Frontal cortex (tissue), 3 donors: ENCODE measurements at regions not wholly inside any gene's neighbourhood (a gene's known extent, or its start where the extent isn't known, plus 50 kb on each side); places are given as distances from the start of the nearest gene placed in this dataset.

Experiments used
- DNase-seq, 2 donors: peaks; one replicate each; pipeline ENCODE4 v3.0.0; 2012; ENCODE audit warnings: low spot score in 2 of 2
- FAIRE-seq: peaks from 2 replicates; lab custom pipeline; 2012; peaks lifted over from hg19 to GRCh38; lab: Jason Lieb, UNC
- donor health status: control.
- donor health status: control.
- donor health status: control.

DNA sequence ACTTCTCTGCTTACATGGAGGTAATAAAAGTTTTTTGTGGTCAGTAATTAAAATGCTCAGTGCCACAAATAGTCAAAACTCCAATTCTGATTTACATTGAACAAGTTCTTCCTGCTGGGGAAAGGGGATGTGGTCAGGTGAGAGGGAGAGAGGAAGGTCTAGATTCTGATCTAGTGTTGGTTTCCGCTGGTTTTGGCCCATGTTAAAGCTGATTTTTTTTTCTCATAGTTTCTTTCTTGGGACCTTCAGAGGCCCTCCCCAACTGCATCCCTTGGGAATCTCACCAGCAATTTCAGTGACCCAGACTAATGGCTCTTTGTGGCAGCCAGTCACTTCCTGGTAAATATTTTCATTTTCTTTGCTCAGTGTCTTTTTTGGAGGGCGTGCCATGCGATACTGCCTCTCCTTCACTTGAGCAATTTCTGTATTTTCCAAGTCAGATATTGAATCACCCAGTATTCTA, 332.7 kb downstream of the RAPGEF2 start:
- DNase-seq: no peak
- FAIRE-seq: no peak

DNA sequence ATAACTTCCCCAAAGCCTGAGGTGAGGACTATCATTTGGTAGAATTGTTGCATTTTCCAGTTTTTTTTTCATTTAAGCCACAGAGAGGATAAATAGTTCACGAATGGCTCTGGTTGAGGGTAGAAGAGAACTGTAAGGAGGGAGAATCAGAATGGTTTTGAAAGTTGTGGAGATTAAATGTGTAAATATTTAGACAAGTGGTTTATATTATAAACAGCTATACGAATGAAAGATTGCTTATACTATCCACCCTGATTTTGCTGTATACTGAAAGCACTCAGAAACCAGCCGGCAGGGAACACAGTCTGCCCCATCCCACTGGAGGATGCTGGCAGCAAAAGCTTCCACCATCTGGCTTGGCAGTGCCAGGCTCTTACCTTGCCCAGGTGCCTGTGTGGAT, 341.1 kb downstream of the RAPGEF2 start:
- FAIRE-seq: no peak
- DNase-seq: no peak

DNA sequence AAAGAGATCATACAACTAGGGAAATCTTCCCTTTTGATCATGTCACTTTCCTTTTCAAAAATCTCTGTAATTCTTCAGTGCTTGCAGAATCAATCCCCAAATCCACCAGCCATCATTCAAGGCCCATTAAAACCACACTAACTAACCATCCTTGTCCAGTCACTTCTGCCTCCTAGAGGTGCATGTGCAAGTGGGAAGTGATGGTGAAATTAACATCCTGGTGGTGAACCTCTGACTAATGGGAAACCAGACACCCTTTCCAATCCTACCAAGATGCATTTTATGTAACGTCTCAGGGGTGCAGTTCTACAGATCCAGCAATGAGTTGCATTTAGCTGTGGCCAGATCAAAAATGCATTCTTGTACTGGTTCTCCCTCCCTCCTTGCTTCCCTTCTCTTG, 341.8 kb downstream of the RAPGEF2 start:
- FAIRE-seq: no peak
- no peak for DNase-seq

DNA sequence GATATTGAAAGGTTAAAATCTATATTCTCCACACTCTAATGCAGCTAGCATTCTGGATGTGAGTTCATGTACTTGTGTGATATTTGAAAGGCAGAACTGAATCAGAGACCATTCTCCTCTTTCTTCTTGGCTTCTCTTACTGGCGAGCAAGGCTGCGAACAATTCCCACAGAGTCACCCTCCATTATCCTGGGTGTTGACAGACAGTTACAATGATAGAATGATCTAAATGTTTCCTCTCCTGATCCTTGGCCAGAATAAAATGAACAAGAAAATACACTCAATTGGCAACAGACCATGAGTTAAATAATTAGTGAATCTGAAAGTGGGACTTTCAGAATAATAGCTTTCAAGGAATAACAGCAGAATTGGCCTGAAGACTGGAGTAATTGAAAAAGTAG, 342.8 kb downstream of the RAPGEF2 start:
- DNase-seq (no peak), FAIRE-seq (no peak)

DNA sequence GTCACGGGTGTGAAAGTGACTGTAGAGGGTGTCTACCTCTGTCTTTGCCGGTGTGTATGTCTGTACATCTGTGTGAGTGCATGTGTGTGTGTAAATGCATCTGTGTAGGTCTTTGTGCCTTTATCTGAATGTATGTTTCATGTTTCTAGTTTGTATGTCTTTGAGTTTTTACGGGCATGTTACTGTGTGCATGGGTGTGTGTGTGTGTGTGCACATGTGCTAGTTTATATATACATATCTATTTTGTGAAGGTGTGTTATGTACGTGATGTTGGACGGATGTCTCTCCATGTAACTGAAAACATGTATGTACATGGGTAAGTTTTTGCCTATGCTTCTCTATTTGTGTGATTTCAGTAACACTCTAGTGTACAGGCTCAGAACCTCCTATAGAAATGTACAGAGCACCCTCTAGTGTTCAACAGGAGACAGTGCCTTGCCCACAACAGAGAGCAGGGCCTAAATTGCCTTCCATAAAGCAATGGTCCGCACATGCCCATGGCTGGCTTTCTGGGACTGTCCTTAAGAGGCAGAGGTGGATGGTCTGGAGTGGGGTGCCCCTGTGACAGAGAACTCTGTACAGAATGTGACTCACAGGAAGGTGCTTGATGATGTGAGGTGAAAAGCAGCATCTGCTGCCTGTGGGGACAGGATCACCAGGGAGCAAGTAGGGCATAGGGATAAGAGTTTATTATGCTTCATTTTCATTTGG, 343.5 kb downstream of the RAPGEF2 start:
- DNase-seq: peak; percentile 39 to 63
- no peak for FAIRE-seq

DNA sequence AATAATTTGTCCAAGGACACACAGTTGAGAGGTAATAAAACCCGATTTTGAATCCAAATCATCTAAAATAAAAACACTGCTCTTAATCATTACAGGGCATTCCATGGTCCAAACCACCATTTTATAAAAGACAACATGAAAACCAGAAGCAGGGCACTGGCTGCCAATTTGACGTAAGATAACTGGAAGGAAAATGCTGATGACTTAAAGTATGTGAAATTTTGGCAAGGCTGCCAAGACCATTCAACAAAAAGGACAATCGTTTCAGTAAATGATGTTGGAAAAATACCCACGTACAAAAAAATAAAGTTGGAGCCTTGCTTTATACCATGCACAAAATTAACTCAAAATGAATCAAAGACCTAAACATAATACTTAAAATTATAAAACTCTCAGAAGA, 344.4 kb downstream of the RAPGEF2 start:
- no peak for DNase-seq
- no peak for FAIRE-seq

DNA sequence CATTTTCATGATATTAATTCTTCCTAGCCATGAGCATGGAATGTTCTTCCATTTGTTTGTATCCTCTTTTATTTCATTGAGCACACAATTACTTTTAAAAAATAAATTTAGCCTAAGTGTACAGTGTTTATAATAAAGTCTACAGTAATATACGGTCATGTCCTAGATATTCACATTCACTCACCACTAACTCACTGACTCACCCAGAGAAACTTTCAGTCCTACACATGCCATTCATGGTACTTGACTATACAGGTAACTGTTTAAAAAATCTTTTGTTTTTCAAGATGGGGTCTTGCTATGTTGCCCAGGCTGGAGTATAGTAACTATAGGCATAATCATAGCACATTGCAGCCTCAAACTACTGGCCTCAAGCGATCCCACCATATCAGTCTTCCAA, 348.1 kb downstream of the RAPGEF2 start:
- DNase-seq (no peak), FAIRE-seq (no peak)

DNA sequence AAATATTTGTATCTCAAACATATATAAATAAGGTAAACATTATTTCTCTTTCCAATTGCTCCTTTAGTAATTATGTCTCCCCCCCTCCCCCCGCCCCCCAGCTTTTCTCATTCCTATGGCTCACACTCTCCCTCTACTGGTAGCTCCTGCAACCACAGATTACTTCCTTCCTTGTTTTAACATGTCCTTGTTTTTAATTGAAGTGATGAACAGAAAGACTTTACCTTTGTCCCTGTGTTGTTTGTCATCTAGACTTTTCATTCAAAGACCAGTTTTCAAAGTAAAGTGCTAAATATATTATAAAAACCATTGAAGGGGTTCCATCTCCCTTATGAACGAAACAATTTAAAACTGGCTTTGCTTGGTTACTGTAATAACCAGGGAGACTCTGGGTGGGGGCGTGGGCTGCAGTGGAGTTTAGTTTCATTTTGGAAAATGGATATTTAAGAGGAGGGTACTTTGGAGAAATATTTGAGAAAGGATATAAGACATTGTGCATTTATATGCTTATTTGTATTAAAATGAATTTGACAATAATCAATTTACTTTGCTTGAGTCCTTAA, 352.9 kb downstream of the RAPGEF2 start:
- DNase-seq (peak in 1 of 2 donors; percentile 24), FAIRE-seq (no peak)

DNA sequence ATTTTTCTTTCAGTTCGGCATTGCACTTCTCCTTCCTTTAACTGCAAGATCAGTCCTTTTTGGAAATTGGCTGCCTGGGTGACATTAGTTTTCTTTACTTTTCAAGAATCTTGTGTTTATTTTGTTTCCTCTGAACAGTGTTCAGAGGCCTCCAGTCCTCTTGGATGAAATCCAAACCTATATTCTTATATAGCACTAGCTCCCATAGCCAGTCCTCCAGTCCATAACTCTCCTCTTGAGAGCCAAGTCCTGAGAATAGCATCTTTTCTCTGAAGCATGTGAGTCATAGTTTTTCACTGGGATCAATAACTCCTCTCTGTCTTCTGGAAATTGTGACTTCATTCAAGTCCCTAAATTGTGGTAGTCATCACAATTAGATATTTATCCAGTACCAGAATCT, 357.5 kb downstream of the RAPGEF2 start:
- FAIRE-seq (no peak), DNase-seq (no peak)

DNA sequence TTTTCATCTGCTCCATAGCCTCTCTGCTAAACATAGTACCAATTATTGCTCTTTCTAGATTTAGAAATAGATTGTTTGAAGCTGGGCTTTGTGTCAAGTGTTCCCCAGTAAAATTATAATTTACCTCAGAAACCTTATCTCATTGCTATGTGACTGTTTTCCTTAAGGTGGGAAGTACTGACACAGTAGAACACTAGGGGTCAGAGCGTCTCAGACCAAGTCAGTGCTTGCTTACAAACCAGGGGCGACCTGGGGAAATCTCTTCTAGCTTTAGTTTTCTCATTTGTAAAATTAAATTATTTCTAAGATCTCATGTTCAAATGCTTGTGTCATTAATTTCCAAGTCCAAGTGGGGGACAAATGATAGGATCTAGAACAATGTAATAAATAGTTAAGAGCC, 360.4 kb downstream of the RAPGEF2 start:
- no peak for DNase-seq
- no peak for FAIRE-seq

DNA sequence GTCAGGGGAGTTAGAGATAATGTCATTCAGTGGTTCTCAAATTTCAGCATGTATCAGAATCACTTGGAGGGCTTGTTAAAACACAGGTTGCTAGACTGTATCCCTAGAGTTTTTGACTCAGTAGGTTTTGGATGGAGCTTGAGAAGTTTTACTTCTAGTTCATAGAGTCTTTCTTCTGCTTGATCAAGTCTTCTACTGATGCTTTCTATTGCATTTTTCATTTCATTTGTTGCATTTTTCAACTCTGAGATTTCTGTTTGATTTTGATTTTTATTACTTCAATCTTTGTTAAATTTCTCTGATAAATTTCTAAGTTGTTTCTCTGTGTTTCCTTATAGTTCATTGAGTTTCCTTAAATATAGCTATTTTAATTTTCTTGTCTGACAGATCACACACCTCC, 361.4 kb downstream of the RAPGEF2 start:
- DNase-seq (no peak), FAIRE-seq (no peak)

DNA sequence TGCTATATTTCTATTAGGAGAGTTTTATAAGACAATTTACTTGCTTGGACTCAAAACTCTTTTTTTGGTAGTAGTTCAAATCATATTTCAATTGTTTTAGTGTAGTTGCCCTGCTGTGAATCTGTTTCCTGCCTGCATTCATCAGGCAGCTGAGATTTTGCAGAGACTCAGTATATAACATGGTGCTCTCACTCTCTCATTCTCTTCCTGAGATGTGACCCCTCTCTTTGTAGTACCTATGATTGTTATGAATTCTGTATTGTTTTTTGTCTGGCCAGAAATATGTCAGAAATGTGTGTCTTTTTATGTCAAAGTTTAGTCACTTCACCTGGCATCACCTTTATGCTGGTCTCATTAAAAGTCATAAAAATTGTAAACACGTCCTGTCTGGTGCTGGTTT, 374.0 kb downstream of the RAPGEF2 start:
- FAIRE-seq (no peak), DNase-seq (no peak)

DNA sequence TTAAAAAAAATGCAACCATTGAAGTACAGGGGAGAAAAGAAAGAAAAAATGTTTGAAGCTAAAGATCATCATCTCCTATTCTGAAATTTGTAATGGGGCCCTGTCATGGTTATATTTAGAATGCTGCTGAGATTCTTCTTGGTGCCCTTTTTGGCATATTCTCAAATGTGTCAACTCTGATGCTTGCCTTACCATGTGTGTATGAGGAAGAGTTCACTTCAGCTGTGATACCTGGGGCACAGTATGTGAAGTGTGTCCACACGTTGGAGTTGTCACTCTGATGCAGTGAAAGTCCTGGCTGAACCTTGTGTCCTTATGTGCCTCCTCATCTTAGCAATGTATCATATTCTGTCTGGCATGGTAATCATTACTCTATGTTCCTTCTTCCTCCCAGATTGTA, 377.9 kb downstream of the RAPGEF2 start:
- DNase-seq (no peak), FAIRE-seq (no peak)

DNA sequence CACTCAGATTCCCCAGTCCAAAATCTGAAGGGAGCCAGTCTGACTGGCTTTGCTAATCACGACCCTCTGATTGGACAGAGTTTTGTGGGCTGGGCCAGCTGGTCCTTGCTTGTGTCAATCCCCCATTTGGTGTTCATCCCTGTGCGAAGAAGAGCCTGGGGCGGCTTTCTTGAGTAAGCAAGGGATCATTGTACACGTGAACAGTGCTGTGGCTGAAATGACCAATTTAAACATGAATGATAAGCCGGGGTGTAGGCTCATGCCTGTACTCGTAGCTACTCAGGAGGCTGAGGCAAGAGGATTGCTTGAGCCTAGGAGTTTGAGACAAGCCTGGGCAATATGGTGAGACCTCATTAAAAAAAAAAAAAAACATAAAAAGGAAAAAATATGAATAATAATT, 379.1 kb downstream of the RAPGEF2 start:
- FAIRE-seq: no peak
- no peak for DNase-seq

DNA sequence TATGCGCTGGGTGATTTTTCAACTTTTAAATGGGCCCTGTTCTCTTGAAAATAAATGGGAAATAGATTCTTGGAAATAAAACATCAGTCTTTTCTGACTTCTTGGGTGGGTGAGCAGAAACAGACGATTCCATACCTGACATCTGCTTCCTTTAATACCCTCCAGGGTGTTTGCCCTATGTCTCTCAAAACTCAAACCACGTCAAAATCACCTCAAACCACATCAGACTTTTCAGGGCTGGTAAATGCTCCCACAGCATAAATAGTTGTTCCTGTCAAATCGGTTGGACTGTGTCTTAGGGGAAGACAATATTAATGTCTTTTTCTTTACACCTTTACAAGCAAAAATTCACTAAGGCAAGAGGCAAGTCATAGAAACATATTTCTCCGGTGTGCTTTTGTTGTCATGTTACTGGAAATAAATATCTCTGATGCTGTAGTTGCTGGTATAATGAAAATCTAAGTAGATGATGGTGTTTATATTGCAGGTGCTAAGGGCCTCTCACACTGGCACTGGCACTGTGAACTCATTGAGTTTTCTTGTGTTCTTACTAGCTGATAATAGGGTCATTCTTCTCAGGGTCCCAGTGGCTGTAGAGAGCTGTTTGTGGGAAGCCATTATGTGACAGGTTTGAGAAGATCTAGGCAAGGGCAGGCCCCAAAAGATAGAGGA, 380.4 kb downstream of the RAPGEF2 start:
- DNase-seq: no peak
- no peak for FAIRE-seq

DNA sequence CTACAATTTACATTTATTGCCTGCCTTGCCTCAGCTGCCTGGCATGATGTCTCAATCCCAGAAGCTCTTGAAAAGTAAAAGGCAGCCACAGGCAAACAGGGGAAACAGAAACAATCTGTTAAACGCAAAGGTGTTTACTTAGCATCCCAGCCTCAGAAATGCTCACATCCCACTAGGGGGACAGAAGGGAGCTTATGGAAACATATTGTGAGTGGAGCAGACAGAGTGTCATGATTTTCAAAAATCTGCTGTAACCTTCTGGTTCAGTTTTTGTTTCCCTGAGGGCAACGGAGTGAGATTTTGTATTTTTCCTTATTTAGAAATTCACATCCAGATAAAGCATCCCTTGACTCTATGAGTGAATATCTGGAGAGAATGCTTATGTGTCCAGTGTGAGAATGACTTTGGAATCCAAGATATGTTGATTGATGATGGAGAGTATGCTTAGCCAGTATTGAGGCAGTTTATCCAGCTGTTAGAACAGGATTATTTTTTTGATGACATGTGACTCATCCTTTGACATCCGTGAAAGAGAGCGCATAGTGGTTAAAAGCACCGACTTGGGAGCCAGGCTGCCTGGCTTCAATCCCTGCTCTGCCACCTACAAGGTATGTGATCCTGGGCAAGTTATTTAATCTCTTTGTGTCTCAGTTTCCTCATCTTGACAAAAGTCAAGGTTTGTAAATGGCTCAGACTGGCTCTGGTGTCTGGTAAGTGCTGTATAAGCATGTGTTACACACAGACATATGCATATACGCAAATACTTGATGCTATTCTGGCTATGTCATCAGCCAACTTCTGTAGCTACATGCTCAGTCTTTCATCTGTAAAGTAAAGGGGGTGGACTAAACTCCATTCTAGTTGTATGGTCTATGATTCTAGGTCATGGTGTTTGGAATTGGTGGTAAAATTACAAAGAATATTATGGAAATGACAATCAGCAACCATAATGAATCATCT, 381.2 kb downstream of the RAPGEF2 start:
- FAIRE-seq (no peak), DNase-seq (no peak)

DNA sequence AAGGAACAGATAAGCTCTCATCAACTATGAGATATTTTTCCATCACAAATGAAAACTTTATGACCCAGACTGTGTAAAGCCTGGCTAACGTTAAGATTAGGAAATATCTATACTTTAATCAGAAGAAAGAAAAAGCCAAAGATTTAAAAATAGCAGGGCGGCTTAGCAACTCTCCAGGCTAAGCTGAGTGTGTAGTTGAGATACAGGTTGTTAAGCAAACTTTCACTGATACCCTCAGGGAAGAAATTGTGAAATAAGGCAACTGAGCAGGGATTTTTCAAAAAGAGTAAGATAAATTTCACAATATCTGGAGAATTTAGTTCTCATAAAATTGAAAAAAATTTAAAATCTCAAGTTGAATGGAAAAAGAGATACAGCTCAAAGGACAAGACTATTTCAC, 382.0 kb downstream of the RAPGEF2 start:
- no peak for FAIRE-seq
- no peak for DNase-seq

DNA sequence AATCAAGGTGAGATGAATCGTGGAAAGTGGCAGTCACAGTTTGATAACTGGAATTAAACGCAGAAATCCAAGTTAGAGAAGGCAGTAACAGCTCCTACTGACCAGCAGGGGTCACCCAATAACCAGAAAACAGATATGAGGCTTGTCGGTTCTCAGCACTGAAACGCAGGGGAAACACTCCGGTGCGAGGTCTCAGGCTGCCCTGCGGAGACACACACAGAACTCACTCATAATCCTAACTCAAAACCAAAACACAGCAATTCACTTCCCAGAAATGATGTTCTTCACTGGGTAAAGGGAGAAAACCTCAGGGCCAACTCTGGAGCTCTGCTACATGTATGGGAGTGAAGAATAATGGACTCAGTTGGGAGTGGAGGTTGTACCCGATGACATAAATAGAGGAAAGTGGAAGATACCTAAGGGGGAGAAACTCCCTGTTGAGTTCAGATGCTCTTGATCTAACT, 384.4 kb downstream of the RAPGEF2 start:
- peak; percentile 4 to 37 for DNase-seq

DNA sequence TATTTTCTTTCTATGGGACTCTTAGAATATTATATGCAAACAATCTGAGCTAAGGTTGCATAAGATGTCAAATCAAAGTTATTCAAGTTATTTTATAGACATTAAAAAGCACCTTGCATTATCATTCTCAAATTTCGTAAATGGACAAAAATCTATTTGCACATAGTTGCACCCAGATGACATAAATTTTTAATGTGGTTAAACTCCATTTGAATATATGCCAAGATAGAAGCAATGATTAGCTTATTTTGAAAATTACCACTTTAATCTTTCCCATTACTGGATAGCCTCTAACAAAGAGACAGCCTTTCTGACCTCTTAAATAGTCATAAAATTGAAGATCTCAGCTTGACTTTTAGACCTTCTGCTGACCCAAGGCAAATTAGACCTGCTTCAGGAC, 386.8 kb downstream of the RAPGEF2 start:
- FAIRE-seq (no peak), DNase-seq (no peak)

More for the DNA sequence above, 384.4 kb downstream of the RAPGEF2 start:
- FAIRE-seq: no peak

DNA sequence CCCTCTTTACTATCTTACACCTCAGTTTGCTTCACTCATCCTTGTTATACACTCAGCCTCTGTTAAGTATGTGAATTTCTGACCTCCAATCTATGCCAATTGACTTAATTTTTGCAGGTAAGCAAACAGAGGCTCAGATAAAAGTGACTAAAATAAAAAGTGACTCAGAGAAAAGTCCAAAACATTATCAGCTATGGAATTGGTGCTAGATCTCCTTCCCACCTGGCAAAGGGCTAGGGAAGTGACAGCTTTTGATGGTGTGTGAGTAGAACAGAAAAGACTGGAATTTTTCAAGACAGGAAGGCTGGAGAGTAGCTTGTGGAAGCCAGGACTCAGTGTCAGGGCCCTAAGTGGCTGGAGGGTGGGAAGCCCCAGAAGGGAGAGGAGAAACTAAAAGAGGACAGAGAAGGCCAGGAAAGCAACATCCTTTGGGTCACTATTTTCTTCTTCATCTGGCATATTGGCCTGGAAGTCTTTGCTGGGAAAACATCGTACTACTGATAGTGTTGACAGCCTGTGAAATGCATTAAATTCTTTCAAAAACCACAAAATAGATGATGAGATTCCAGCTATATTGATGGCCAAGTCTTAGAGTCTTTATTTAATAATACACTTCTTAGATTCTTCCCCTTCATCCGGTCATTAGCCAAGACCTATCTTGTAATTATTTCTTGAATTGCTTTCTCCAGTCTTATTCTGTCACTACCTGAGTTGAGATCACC, 392.8 kb downstream of the RAPGEF2 start:
- DNase-seq: no peak
- no peak for FAIRE-seq
